GM23248 (cell line): ENCODE measurements at regions not wholly inside any gene's neighbourhood (a gene's known extent, or its start where the extent isn't known, plus 50 kb on each side); places are given as distances from the start of the nearest gene placed in this dataset.

Experiments used
- EZH2 ChIP-seq: fragments of 200-600 bp; sonication (generic); IDR thresholded peaks from 2 replicates; pipeline ENCODE4 v1.6.1; 2018; ENCODE audit warnings: antibody characterized with exemption, mild to moderate bottlenecking; ENCODE audit not compliant: insufficient read depth, poor library complexity, severe bottlenecking
- EZH2phosphoT487 ChIP-seq: fragments of 200-600 bp; sonication (generic); IDR thresholded peaks from 2 replicates; pipeline ENCODE4 v1.6.1; 2018; ENCODE audit warnings: antibody characterized with exemption, moderate library complexity, mild to moderate bottlenecking, low read depth; ENCODE audit not compliant: insufficient read depth

DNA sequence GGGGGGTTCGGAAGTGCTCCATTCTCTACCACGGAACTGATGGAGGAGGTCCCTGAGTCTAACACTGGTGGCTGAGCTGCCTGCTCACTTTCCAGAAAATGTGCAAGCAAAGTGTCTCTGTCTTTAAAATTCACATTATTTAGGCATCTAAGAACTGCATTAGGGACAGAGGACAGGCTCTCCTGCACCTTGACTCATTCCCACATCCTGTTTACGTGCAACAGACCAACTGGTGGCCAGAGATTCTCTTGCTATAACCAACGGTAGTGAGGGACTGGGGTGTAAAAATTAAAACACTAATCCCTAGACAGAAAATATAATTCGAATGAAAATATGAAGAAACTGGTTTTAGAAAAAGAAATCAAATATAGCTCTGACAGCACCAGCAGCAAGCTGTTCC, 320.9 kb downstream of the IRX2 start:
- TF ChIP-seq EZH2phosphoT487 (no peak), EZH2 (no peak)
